ENCODE measurements at regions not wholly inside any gene's neighbourhood (a gene's known extent, or its start where the extent isn't known, plus 50 kb on each side); places are given as distances from the start of the nearest gene placed in this dataset.
"Not testable (repeated sequence)": the region's sequence is repeated elsewhere in the genome, so short reads cannot be mapped to it uniquely, and the experiment has no call there.

DNA sequence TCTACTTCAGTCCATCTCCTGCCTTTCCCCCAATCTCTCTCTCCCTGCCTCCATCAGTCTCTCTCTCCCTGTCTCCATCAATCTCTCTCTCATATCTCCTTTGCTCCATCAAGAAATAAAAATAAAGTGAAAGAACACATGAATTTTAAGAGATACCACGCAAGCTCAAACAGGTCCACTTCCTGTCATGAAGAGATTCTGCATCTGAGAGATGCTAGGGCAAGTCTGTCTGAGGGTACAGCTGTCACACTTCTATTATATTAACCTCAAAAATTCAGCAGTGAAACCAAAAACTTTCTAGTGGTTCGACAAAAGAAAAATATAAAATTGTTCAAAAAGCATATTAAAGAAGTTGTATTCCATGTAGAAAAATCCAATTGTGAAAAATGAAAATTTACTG, 296.8 kb upstream of the RSPO3 start:
- DNase-seq, result no peak

GRCh38 chr6:126824226-126824625, 294.2 kb upstream of the RSPO3 start:
- no peak for DNase-seq

DNA sequence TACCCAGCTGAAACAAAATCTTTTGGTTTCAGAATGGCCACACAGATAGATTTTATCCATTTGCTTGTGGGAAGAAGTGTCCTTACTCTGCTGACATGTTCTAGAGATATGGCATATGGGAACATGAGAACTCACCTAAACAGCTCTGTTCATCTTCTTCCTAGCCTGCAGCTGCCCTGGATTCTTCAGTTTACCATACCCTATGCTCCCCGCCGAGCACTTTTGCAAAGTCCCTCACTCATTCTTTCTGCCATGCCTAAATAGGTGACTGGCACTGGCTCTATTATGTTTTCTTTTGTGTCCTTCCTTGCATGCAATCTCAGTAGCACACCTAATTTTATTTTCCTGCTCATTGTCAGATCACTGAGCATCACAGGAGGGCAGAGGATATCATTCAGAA, 293.7 kb upstream of the RSPO3 start:
- DNase-seq, result no peak

DNA sequence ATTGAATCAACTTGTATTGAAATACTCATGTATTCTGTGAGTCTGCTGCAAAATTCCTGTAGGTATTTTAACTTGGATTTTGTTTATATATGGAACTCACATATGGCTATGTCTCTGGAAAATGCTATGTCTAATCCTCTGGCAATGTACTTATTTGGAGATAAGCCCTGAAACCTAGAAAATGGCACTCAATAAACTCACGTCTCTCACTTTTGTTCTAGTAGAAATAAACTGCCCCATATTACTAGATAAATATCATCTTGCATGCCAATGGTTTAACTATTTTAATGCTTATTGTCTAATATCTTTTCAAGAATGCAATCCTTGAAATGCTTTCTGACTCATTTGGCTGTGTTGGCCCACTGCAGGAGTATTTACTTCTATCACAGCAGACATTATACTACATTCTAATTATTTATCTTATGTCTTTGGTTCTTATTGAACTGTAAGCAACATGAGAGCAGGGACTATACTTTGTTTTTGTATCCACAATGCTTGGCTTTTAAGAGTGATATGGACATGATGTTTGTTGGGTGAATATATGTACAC, 292.2 kb upstream of the RSPO3 start:
- no peak for DNase-seq

- DNase-seq, result no peak
Measured at GRCh38 chr6:126831461-126831860, 287.0 kb upstream of the RSPO3 start.

GRCh38 chr6:126842769-126843168, 275.7 kb upstream of the RSPO3 start:
- DNase-seq, result no peak

DNA sequence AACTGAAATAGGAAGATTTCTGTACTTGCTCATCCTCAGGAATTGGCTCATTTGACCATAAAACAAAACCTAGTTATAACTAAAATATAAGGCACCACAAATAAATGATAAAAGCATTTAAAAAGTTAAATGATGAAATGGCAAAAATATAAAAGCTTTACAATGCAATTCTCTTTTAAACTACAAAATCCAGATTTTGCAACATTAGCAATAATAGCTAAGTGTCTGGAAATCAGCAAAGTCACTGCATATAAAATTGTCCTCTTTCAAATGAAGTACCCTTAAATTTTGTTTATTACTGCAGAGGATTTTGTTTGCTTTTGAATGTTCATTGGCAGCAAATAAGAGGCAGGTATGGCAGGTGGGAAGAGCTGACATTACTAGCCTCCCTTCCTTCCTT, 270.4 kb upstream of the RSPO3 start:
- DNase-seq, result no peak

- DNase-seq, result no peak
Measured at GRCh38 chr6:126867641-126868040, 250.8 kb upstream of the RSPO3 start.

- DNase-seq, result no peak
Measured at GRCh38 chr6:126873351-126873750, 245.1 kb upstream of the RSPO3 start.

GRCh38 chr6:126873791-126874190, 244.7 kb upstream of the RSPO3 start:
- no peak for DNase-seq

GRCh38 chr6:126876446-126876845, 242.0 kb upstream of the RSPO3 start:
- DNase-seq, result no peak

DNA sequence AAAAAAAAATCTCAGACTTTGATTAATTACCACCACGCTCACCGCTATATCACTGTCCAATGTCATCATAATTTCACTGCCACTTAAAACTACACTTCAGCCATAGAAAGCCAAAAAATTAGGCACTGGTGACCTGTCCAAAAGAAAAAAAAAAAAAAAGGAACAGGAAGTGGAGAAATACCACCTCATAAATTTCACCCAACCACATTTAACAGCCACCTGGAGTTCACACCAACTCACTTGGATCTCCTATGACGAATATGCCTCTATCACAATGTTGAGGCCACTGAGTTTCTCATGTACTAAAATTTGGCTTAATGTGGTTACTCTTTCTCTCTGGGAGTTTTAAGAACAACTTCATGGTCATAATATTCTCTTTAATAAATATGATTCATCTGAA, 237.5 kb upstream of the RSPO3 start:
- DNase-seq, result no peak

- no peak for DNase-seq
Measured at GRCh38 chr6:126886106-126886505, 232.4 kb upstream of the RSPO3 start.

DNA sequence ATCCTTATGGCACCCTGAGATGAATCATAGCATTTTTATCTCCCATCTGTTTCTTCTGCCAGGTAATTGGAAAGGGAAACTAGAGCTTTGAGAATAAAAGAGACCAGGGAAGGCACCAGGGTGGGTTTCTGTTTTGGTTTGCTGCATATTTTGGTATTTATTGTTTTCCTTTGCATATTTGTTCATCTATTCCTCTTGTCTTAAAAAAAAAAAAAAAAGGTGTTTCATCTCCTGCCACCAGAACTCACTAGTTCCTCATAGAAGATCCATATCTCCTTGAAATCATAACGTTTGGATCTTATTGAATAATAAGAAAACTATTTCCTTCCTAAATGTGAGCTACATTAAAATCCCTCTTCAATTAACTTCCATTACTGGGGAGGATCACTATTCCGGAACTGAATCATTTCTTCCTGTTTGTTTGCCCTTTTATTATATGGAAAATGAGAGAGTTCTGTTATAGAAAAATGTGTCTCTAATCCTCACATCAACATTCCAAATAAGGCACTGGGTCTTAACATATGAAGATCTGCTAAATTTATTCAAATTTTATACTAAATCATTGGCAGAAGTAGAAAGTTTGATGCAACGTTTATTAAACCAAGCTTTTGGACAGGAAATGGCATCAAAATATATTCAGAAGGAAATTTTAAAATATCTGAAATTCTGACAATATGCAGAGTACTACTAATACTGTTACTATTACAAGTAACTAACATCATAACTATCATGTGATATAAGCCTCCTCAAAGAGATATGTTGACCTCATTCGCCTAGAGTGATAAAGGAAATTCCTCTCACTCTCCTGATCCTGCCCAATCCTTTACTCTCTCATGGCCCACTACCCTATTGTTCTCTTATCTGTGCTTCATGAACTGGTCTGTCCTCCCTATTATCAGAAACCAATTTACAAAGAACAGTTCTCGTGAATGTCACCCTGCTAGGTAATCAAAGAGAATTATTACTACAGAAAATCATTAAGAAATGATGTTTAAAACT, 229.4 kb upstream of the RSPO3 start:
- no peak for DNase-seq

GRCh38 chr6:126890055-126890454, 228.4 kb upstream of the RSPO3 start:
- DNase-seq, result no peak

DNA sequence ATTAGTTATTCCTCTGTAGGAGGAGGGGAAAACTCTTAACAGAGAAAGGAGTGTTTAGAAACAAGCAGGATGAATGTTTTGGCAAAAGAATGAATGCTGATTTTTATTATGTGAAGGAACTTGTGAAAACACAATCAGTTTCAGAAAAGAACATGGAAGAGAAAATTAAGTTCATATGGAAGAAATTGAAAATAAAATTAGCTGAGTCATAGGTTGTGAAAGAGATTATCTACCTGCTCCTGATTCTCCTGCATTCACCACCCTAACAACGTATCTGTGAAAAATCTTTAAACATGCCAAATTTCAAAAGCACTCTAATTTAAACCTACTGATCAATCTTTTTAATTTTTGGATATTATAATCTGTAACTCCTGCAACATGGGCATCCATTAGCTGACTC, 227.3 kb upstream of the RSPO3 start:
- DNase-seq, result no peak

DNA sequence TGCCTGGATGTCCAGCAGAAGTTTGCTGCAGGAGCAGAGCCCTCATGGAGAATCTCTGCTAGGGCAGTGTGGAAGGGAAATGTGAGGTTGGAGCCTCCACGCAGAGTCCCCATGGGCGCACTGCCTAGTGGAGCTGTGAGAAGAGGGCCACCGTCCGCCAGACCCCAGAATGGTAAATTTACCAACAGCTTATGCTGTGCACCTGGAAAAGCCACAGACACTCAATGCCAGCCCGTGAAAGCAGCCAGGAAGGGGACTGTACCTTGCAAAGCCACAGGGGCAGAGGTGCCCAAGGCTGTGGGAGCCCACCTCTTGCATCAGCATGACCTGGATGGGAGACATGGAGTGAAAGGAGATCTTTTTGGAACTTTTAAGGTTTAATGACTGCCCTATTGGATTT, 225.6 kb upstream of the RSPO3 start:
- not testable (repeated sequence) for DNase-seq

DNA sequence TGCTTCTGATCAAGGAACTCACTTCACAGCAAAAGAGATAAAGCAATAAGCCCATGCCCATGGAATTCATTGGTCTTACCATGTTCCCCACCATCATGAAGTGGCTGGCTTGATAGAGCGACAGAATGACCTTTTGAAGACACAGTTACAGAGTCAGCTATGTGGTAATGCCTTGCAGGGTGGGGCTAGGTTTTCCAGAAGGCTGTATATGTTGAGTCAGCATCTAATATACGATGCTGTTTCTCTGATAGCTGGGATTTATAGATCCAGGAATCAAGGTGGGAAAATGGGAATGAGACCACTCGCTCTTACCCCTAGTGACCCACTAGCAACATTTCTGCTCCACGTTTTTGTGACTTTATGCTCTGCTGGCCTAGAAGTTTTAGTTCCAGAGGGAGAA, 220.7 kb upstream of the RSPO3 start:
- DNase-seq, result no peak

DNA sequence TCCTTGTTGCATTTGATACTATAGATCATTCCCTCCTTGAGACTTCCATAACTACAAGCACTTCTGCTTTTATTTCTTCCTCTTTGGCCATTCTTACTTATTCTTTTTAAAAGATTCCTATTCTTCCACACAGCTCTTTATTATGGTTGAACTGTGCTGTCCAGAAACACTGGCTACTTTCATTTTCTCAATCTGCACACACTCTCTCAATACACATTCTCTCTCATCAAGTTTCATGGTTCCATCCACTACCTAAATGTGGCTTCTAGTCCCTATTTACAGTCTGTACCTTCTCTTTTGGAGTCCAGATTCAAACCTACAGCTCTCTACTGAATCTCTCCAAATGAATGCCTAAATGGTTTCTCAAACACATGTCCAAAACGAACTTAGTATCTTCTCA, 214.3 kb upstream of the RSPO3 start:
- no peak for DNase-seq

- no peak for DNase-seq
Measured at GRCh38 chr6:126905917-126906316, 212.6 kb upstream of the RSPO3 start.

GRCh38 chr6:126907312-126907711, 211.2 kb upstream of the RSPO3 start:
- no peak for DNase-seq

DNA sequence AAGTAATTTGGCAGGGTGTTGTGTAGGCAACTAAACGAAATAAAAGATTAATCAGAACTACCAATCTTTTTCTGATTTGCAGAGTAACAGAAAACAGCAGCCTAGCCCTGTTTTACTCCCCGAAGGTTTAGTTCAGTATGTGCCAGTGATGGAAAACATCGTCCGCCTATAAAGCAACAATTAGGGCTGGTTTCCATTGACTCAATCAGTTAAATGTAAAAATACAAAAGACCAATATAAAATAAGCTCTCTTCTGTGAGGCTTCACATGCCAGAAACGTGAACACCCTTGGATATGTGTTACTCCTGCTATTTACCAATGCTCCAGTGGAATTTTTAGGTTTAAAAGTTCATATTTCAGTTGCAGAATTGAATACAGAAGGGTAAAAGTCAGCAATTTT, 210.5 kb upstream of the RSPO3 start:
- DNase-seq, result no peak

- no peak for DNase-seq
Measured at GRCh38 chr6:126909493-126909892, 209.0 kb upstream of the RSPO3 start.

GRCh38 chr6:126913651-126914050, 204.8 kb upstream of the RSPO3 start:
- DNase-seq, result no peak

- no peak for DNase-seq
Measured at GRCh38 chr6:126914172-126914571, 204.3 kb upstream of the RSPO3 start.

All from DMS79 (cell line).